Chondrocyte (in vitro differentiated cells): ENCODE measurements at regions not wholly inside any gene's neighbourhood (a gene's known extent, or its start where the extent isn't known, plus 50 kb on each side); places are given as distances from the start of the nearest gene placed in this dataset.

ENCODE experiments used
- DNase-seq: peaks from one replicate; pipeline ENCODE4 v3.0.0; 2021; ENCODE audit warnings: mixed read lengths, low spot score
- H3K27ac Mint-ChIP-seq: one replicate; pipeline ENCODE4 v1.8.0; 2021; ENCODE audit warnings: mild to moderate bottlenecking, moderate library complexity, mixed read lengths; ENCODE audit not compliant: unreplicated experiment
- H3K27me3 Mint-ChIP-seq: 2 replicates; pipeline ENCODE4 v1.8.0; 2021; ENCODE audit warnings: low read depth, mixed read lengths
- H3K36me3 Mint-ChIP-seq: 2 replicates; pipeline ENCODE4 v1.8.0; 2021; ENCODE audit warnings: low read depth, mixed read lengths
- H3K4me1 Mint-ChIP-seq: 2 replicates; pipeline ENCODE4 v1.8.0; 2021; ENCODE audit warnings: low read depth, mild to moderate bottlenecking, mixed read lengths
- H3K4me3 Mint-ChIP-seq: one replicate; pipeline ENCODE4 v1.8.0; 2021; ENCODE audit warnings: mild to moderate bottlenecking, moderate library complexity, mixed read lengths; ENCODE audit not compliant: unreplicated experiment
- H3K9me3 Mint-ChIP-seq: 2 replicates; pipeline ENCODE4 v1.8.0; 2021; ENCODE audit warnings: low read depth, mixed read lengths
- TF ChIP-seq, protein P1 (sequence below): fragments of 200-600 bp; sonication (generic); IDR thresholded peaks from 2 replicates; pipeline ENCODE4 v1.5.0; 2021; ENCODE audit warnings: antibody characterized with exemption, mild to moderate bottlenecking, moderate library complexity

DNA sequence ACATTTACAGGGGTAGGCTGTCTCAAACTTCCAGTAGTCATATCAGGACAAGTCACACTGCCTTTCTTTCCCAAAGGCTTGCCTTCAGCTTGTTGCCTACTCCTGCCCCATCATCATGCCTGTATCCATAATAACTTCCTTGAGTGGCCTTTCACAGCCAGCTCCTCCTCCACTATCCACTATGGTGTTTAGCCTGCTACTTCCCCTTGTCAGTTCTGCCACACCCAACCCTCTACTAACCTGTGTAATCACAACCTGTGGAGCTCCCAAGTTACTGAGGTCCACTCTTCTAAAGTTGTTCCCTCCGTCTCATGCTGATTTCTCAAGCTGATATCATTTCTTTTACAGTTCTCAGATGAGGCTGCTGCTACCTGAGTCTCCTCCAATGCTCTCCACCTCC lies 159.9 kb downstream of the BMP4 start:
- H3K27me3 Mint-ChIP-seq = peaks cover 3% of the 10 kb centered on the region
- TF ChIP-seq, protein P1, sequence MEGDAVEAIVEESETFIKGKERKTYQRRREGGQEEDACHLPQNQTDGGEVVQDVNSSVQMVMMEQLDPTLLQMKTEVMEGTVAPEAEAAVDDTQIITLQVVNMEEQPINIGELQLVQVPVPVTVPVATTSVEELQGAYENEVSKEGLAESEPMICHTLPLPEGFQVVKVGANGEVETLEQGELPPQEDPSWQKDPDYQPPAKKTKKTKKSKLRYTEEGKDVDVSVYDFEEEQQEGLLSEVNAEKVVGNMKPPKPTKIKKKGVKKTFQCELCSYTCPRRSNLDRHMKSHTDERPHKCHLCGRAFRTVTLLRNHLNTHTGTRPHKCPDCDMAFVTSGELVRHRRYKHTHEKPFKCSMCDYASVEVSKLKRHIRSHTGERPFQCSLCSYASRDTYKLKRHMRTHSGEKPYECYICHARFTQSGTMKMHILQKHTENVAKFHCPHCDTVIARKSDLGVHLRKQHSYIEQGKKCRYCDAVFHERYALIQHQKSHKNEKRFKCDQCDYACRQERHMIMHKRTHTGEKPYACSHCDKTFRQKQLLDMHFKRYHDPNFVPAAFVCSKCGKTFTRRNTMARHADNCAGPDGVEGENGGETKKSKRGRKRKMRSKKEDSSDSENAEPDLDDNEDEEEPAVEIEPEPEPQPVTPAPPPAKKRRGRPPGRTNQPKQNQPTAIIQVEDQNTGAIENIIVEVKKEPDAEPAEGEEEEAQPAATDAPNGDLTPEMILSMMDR = no peak
- H3K4me1 Mint-ChIP-seq = no peaks in the 10 kb centered on the region
- H3K27ac Mint-ChIP-seq = no peak overlapping the region
- H3K4me3 Mint-ChIP-seq = no peak overlapping the region
- no peak for DNase-seq
- peaks cover 10% of the 10 kb centered on the region for H3K36me3 Mint-ChIP-seq
- H3K9me3 Mint-ChIP-seq = peaks cover 20% of the 10 kb centered on the region

DNA sequence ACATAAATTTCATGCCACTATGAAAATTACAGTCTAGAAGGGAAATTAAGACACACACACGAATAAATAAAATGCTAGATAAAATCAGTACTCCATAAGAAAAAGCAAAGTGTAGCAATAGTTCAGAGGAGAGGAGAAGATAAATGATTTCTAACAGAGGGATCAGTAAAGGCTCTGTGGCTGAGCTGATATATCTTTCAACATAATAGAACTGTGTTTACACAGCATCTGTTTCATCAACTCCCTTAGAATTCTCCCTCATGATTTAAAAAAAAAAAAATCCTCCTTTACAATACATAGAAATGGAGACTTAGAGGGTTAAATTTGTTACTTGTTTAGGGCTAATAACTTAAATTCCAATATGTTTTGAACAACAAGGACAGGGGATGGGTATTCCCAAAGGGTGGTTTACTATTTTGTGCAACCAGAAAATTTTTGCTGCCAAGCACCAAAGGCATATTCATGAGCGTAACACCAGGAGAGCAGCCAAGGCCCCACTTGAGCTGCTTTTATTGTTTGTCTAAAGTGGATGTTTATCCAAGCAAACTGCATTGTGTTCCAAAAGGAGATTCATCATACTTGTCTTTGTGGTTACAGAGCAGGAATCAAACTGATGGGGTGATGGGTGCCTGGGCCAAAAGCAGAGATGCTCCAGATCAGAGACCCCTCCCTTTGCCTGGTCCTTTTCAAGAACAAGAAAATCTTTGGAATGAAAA lies 162.7 kb downstream of the BMP4 start:
- Mint-ChIP-seq H3K36me3 (no peaks in the 10 kb centered on the region), H3K9me3 (no peaks in the 10 kb centered on the region), H3K4me3 (no peak overlapping the region), H3K27ac (no peak overlapping the region), H3K4me1 (peaks cover 9% of the 10 kb centered on the region), H3K27me3 (no peaks in the 10 kb centered on the region)
- DNase-seq = no peak
- TF ChIP-seq, protein P1 = no peak

DNA sequence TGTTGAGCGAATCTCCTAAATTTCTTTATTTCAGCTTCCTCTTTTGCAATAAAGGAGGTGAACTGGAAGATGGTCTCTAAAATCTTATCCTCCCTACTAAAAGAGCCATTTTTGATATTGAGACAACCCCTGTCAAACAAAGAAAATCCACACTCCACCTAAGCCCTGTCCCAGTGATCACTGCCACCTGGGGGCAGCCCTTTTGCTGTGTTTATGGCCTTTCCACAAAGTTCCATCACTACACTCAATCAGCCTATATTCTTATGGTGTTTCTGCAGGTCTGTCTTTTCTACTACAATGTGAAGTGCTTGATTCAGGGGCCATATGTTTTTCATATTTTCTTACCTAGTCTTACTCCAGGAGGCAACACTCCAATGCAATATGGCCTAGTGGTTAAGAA lies 163.7 kb downstream of the BMP4 start:
- peaks cover 9% of the 10 kb centered on the region for H3K4me1 Mint-ChIP-seq
- TF ChIP-seq, protein P1 = no peak
- H3K4me3 Mint-ChIP-seq = no peak overlapping the region

DNA sequence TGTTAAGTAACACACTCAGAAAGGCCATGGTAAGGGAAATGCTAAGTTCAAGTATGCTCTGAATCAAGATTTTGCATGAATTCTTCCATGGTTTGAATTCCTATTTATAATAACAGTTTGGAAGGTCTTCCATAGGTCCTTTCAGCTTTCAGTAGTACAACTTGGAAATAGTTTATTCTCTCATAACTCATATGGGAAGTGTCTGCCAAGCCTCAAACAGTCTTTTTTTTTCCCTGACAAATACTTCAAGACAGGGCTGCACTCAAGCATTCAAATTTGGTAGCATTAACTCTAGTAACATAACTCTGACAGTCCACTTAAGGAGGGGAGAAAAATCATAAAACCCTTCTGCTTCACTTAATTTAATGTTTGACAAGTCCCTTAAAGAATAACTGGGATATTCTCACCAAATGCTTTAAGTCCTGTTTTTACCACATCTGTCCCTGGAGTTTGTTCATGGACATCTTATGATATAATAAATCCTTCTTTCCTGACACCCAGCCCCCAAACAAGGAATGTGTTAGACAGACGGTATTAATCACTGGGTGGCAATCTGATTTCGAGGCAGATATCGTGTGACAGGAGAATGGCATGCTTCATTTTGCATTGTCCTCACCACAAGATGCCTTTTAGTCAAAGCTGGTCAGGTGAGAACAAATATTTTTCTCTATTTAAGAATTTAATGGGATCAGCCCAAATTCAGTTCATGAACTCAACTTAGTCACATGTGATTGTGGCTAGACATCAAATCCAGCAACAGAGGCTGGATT lies 165.7 kb downstream of the BMP4 start:
- H3K4me3 Mint-ChIP-seq = no peak overlapping the region
- H3K4me1 Mint-ChIP-seq = peaks cover 11% of the 10 kb centered on the region
- DNase-seq = no peak
- H3K27me3 Mint-ChIP-seq = no peaks in the 10 kb centered on the region
- H3K9me3 Mint-ChIP-seq = no peaks in the 10 kb centered on the region
- no peak overlapping the region for H3K27ac Mint-ChIP-seq
- TF ChIP-seq, protein P1 = no peak
- H3K36me3 Mint-ChIP-seq = no peaks in the 10 kb centered on the region

More for the DNA sequence above, 163.7 kb downstream of the BMP4 start:
- H3K27me3 Mint-ChIP-seq = no peaks in the 10 kb centered on the region
- no peaks in the 10 kb centered on the region for H3K9me3 Mint-ChIP-seq
- DNase-seq = no peak
- no peak overlapping the region for H3K27ac Mint-ChIP-seq
- no peaks in the 10 kb centered on the region for H3K36me3 Mint-ChIP-seq

DNA sequence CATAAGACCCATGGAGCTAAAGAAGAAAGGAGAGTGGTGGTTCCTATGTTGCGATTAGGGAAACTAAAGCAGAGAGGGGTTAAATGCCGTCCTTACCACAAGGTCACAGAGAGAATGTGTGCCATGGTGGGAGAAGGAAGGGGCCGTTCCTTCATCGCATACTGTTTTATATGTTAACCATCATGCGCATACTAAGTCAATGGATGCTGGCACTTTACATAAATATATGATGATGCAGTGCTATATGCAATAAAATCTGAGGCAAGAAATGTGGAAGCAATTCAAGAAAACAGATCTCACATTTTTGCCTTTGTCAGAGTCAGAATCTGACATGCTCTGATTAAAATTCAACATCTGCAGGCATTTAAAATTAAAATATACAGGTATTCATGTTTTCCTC lies 168.1 kb downstream of the BMP4 start:
- Mint-ChIP-seq H3K4me1 (peaks cover 11% of the 10 kb centered on the region), H3K9me3 (peaks cover 15% of the 10 kb centered on the region), H3K4me3 (no peak overlapping the region), H3K27me3 (no peaks in the 10 kb centered on the region), H3K36me3 (peaks cover 2% of the 10 kb centered on the region), H3K27ac (no peak overlapping the region)
- TF ChIP-seq, protein P1 = no peak
- DNase-seq = no peak
